ENCODE measurements at regions not wholly inside any gene's neighbourhood (a gene's known extent, or its start where the extent isn't known, plus 50 kb on each side); places are given as distances from the start of the nearest gene placed in this dataset.

GRCh38 chr18:39360072-39360471 is 1794.5 kb upstream of the CELF4 start:
- Histone ChIP-seq H3K36me3 (no peaks in the 10 kb centered on the region), H3K4me3 (no peak overlapping the region), H3K27ac (no peak overlapping the region), H3K27me3 (ENCODE audit: low read depth) (no peaks in the 10 kb centered on the region), H3K4me1 (no peaks in the 10 kb centered on the region), H3K9me3 (no peaks in the 10 kb centered on the region)
- intact Hi-C loops (cut with DNase I), result no loop called here
- DNase-seq (no peak), ATAC-seq (no peak)
- no peak for TF ChIP-seq CTCF (IDR thresholded peaks at IDR 0.05)

GRCh38 chr18:39359636-39360035 is 1794.0 kb upstream of the CELF4 start:
- Histone ChIP-seq H3K36me3 (no peaks in the 10 kb centered on the region), H3K9me3 (no peaks in the 10 kb centered on the region), H3K27ac (no peak overlapping the region), H3K27me3 (ENCODE audit: low read depth) (no peaks in the 10 kb centered on the region), H3K4me1 (no peaks in the 10 kb centered on the region), H3K4me3 (no peak overlapping the region)
- intact Hi-C loops (cut with DNase I), result no loop called here
- no peak for TF ChIP-seq CTCF (IDR thresholded peaks at IDR 0.05)
- ATAC-seq (no peak), DNase-seq (no peak)

GRCh38 chr18:39350945-39351344 is 1785.3 kb upstream of the CELF4 start:
- ATAC-seq (no peak), DNase-seq (no peak)
- no peak for TF ChIP-seq CTCF (IDR thresholded peaks at IDR 0.05)
- H3K4me3 ChIP-seq, result no peak overlapping the region
- H3K9me3 ChIP-seq, result no peaks in the 10 kb centered on the region
- no peaks in the 10 kb centered on the region for H3K27me3 ChIP-seq (ENCODE audit: low read depth)
- H3K36me3 ChIP-seq, result no peaks in the 10 kb centered on the region
- intact Hi-C loops (cut with DNase I), result no loop called here
- no peak overlapping the region for H3K27ac ChIP-seq
- H3K4me1 ChIP-seq, result no peaks in the 10 kb centered on the region

GRCh38 chr18:39349801-39350200 is 1784.2 kb upstream of the CELF4 start:
- no peak for TF ChIP-seq CTCF (IDR thresholded peaks at IDR 0.05)
- DNase-seq, result no peak
- intact Hi-C loops (cut with DNase I), result no loop called here
- ATAC-seq, result no peak
- Histone ChIP-seq H3K4me1 (no peaks in the 10 kb centered on the region), H3K27ac (no peak overlapping the region), H3K36me3 (no peaks in the 10 kb centered on the region), H3K9me3 (no peaks in the 10 kb centered on the region), H3K27me3 (ENCODE audit: low read depth) (no peaks in the 10 kb centered on the region), H3K4me3 (no peak overlapping the region)

GRCh38 chr18:39348757-39349156 is 1783.2 kb upstream of the CELF4 start:
- DNase-seq, result no peak
- no peaks in the 10 kb centered on the region for H3K9me3 ChIP-seq
- H3K4me3 ChIP-seq, result no peak overlapping the region
- no peak for TF ChIP-seq CTCF (IDR thresholded peaks at IDR 0.05)
- no peaks in the 10 kb centered on the region for H3K4me1 ChIP-seq
- intact Hi-C loops (cut with DNase I), result no loop called here
- H3K27ac ChIP-seq, result no peak overlapping the region
- no peaks in the 10 kb centered on the region for H3K27me3 ChIP-seq (ENCODE audit: low read depth)
- H3K36me3 ChIP-seq, result no peaks in the 10 kb centered on the region
- no peak for ATAC-seq

- DNase-seq (no peak), ATAC-seq (peak in 1 of 2 donors; percentile 30)
- Histone ChIP-seq H3K4me3 (no peak overlapping the region), H3K27me3 (ENCODE audit: low read depth) (no peaks in the 10 kb centered on the region), H3K27ac (no peak overlapping the region), H3K9me3 (no peaks in the 10 kb centered on the region), H3K36me3 (no peaks in the 10 kb centered on the region), H3K4me1 (no peaks in the 10 kb centered on the region)
- no peak for TF ChIP-seq CTCF (IDR thresholded peaks at IDR 0.05)
- intact Hi-C loops (cut with DNase I), result no loop called here
Observed at GRCh38 chr18:39347701-39348100, 1782.1 kb upstream of the CELF4 start.
